Ectodermal cell (in vitro differentiated cells): ENCODE measurements at regions not wholly inside any gene's neighbourhood (a gene's known extent, or its start where the extent isn't known, plus 50 kb on each side); places are given as distances from the start of the nearest gene placed in this dataset.

Experiments used
- H3K27ac ChIP-seq: 2 replicates; pipeline ENCODE4 v1.7.0; 2013; ENCODE audit warnings: mild to moderate bottlenecking, low read depth, low read length; ENCODE audit not compliant: insufficient read depth, poor library complexity, severe bottlenecking
- H3K27me3 ChIP-seq: 2 replicates; pipeline ENCODE4 v1.7.0; 2013; ENCODE audit warnings: mild to moderate bottlenecking, low read length; ENCODE audit not compliant: insufficient read depth, control insufficient read depth, poor library complexity, severe bottlenecking
- H3K36me3 ChIP-seq: one replicate; pipeline ENCODE4 v1.7.0; 2013; ENCODE audit warnings: low read length; ENCODE audit not compliant: control insufficient read depth, insufficient read depth
- H3K4me1 ChIP-seq: one replicate; pipeline ENCODE4 v1.7.0; 2013; ENCODE audit warnings: low read length; ENCODE audit not compliant: control insufficient read depth, insufficient read depth
- H3K4me3 ChIP-seq: 2 replicates; pipeline ENCODE4 v1.7.0; 2013; ENCODE audit warnings: low read depth, low read length, control low read depth; ENCODE audit not compliant: insufficient read depth
- H3K9me3 ChIP-seq: 2 replicates; pipeline ENCODE4 v1.7.0; 2013; ENCODE audit warnings: mild to moderate bottlenecking, low read length, moderate library complexity; ENCODE audit not compliant: control insufficient read depth
- WGBS, 2 experiments: methylation state at CpG; one replicate each; pipeline ENCODE4 v1.1.7; 2013; ENCODE audit warnings: missing lambda C conversion rate in 2 of 2; 5-methylcytosine and 5-hydroxymethylcytosine counted together

DNA sequence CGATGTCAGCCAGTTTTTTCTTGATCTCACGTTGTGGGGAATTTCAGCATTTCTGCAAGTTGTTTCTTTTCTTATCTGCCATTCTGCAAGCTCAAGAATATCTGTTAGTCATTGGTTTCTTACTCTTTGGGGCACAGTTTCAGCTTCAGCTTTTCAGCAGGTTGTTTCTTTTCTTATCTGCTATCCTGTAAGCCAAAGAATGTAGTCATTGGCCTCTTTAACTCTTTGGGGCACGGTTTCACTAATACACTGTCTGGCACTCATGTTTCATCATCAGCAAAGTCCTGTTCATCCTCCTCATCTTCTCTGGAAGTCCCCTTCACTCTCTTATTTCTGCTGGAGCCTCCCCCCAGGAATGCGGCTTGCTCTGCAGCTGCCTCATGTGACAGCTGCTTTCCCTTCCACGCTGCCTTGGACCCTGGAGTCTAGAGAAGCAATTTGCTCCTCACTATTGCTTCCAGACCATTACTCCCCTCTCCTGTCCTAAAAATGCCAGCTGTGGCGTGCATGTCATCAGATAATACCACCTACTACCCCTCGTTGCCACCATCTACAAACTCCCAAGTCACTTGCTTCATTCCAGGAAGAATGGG lies 67.0 kb upstream of the CACNA1E start:
- no peaks in the 10 kb centered on the region for H3K4me1 ChIP-seq
- 92% methylated on average over 7 of the region's 7 CpGs for WGBS, 2 experiments
- H3K36me3 ChIP-seq, result no peaks in the 10 kb centered on the region
- no peak overlapping the region for H3K4me3 ChIP-seq
- H3K27ac ChIP-seq, result no peak overlapping the region
- no peaks in the 10 kb centered on the region for H3K9me3 ChIP-seq
- no peaks in the 10 kb centered on the region for H3K27me3 ChIP-seq

DNA sequence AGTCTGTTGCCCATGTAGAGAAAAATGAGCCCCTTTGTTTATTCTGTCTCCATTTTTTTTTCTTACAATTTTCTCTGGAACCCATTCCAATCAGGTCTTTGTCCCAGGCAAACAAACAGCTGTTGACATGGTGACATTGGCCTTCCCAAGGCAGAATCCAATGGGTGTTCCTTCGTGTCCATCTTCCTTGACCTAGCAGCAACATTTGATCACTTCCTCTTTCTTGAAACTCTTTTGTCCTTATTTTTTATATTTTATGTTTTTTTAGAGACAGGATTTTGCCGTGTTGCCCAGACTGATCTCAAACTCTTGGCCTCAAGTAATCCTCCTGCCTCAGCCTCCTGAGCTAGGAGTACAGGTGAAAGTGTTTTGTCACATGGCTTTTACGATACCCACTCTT lies 65.4 kb upstream of the CACNA1E start:
- H3K27me3 ChIP-seq, result no peaks in the 10 kb centered on the region
- H3K36me3 ChIP-seq, result no peaks in the 10 kb centered on the region
- no peak overlapping the region for H3K4me3 ChIP-seq
- no peaks in the 10 kb centered on the region for H3K9me3 ChIP-seq
- H3K27ac ChIP-seq, result no peak overlapping the region
- WGBS, 2 experiments, result 87 to 96% methylated on average over 3 of the region's 3 CpGs
- no peaks in the 10 kb centered on the region for H3K4me1 ChIP-seq

DNA sequence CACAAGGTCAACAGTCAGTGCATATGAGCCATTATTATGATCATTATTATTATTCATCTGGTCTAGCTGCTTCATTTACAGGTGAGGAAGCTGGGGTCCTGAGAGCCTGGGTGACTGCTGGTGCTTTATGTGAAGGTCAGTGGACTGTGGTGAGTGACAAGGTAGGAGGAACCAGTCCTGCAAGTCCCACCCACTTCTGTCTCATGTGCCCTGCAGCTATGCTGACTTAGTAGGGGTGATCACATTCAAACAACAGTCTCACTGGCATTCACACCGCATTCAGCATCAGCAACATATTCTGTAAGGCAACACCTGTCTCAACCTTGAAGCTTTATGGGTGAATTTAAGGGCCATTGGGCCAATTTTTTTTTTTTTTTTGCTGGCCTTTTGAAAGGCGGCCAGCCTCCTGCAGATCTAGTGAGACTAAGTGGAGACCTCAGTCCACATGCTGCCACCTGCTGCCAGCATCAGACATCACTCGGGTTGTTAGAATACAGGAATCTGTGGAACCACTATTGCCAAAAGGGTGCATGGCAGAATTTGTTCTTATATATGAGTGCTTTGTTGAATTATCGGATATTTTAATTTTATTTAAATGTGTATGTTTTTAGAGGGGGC lies 59.9 kb upstream of the CACNA1E start:
- 34 to 45% methylated on average over 4 of the region's 4 CpGs for WGBS, 2 experiments
- Histone ChIP-seq H3K36me3 (no peaks in the 10 kb centered on the region), H3K27me3 (peaks cover 11% of the 10 kb centered on the region), H3K4me1 (no peaks in the 10 kb centered on the region), H3K27ac (no peak overlapping the region), H3K4me3 (no peak overlapping the region), H3K9me3 (no peaks in the 10 kb centered on the region)

DNA sequence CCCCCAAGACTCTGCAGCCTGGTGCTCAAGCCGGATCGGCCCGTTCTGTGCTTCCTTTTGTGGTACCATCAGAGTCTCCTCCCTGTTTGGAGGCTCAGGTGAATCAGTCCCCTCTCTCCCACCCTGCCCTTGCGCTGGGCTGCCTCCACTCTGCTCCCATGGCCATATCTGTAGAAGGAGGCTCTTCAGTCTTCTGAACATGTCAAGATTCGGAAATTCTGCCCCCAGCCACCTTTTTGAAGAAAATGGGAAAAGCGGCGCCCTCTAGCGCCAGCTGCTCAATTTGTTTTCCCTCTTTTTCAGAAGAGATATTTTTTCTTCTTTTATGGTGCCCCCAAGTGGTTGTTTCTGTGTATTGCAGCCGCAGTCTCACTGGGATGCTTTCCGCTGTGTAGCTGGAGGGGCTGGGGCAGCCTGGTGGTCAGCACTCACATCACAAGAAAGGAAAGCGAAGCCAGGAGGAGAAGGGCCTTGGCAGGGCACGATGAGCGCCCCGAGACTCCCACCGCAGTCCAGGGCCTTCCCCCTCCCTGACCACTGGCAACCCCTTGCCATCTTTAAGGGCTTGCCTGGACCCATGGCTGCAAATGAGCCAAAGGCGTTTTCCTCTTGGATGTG lies 58.4 kb upstream of the CACNA1E start:
- Histone ChIP-seq H3K36me3 (no peaks in the 10 kb centered on the region), H3K27me3 (peaks cover 11% of the 10 kb centered on the region), H3K27ac (no peak overlapping the region), H3K9me3 (no peaks in the 10 kb centered on the region), H3K4me1 (no peaks in the 10 kb centered on the region), H3K4me3 (no peak overlapping the region)
- WGBS, 2 experiments, result 29% methylated on average over 16 of the region's 16 CpGs

DNA sequence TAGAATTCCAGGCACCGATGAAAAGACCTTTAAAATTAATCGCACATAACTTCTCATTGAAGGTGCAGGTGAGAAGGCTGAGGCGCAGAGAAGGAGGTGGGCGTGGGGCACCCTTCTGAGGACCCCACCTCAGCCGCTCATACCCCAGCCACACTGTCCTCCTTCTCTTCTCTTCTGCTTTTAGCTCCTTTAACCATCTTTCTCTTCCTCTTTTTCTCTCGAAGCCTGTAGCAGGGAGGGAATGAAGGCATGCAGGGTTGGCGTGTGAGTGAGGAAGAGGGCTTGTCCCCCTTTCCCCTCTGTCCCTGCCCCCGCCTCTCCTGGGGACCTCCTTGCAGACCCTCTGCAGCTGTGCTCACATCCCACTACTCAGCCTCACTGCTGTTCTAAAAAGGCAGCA lies 57.8 kb upstream of the CACNA1E start:
- no peaks in the 10 kb centered on the region for H3K4me1 ChIP-seq
- no peaks in the 10 kb centered on the region for H3K36me3 ChIP-seq
- peaks cover 11% of the 10 kb centered on the region for H3K27me3 ChIP-seq
- H3K27ac ChIP-seq, result no peak overlapping the region
- H3K9me3 ChIP-seq, result no peaks in the 10 kb centered on the region
- no peak overlapping the region for H3K4me3 ChIP-seq
- 90 to 92% methylated on average over 8 of the region's 8 CpGs for WGBS, 2 experiments

DNA sequence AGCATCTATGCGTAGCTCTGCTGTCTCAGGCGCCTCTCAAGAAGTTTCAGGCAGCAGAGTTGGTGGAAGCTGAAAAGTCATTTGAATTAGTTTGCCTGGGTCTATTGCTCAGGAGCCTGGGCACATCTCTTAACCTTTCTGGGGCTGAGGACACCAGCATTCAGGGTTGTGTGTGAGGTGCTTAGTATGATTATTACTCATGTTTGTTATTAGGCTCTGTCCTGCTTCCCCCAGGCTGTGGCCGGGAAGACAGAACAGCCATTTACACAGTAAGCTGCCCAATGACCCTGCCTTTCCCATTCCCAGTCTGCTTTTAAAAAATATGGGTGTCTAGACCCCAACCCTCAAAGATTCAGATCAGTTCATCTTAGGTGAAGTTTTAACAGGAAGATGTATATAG lies 53.9 kb upstream of the CACNA1E start:
- H3K4me1 ChIP-seq, result no peaks in the 10 kb centered on the region
- H3K4me3 ChIP-seq, result no peak overlapping the region
- no peaks in the 10 kb centered on the region for H3K36me3 ChIP-seq
- H3K27ac ChIP-seq, result no peak overlapping the region
- 85 to 98% methylated on average over 3 of the region's 3 CpGs for WGBS, 2 experiments
- no peaks in the 10 kb centered on the region for H3K9me3 ChIP-seq
- H3K27me3 ChIP-seq, result peaks cover 11% of the 10 kb centered on the region

DNA sequence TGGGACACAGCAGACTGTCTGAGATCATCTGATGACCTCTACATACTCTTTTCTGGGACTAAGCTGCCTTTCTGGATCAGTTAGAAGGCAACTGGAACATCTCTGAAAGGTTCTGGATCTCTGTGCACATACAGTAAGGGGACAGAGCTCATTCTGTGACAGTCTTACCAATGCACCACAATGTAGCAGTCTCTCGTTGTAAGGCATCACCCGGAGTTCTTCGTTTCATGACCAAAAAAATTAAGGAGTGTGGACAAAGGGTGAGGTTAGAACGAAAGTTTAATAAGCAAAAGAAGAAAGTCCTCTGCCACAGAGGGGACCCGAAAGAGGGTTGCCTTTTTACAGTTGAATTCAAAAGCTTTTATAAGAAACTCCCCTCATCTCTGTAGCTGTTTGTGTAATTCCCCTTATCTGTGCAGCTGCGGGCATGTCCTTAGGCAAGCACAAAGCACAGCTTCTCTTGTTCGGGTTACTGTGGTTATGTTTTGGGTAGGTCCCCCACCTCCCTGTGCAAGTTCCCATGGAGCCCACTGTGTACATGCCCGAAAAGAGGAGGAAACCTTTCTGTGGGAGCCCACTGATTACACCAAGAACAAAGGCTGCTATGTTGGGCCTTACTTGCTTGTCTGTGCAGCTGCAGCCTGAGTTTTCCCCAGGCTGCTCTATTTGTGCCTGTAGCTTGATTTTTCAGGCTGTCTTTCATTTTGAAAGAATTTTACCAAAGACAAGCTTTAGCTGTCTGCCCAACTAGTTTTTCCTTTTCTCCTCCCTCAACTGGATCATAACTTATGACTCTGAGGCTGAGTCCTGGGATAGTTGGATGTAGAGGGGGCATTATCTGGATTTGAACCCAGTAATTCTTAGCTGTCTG lies 53.1 kb upstream of the CACNA1E start:
- no peaks in the 10 kb centered on the region for H3K4me1 ChIP-seq
- H3K4me3 ChIP-seq, result no peak overlapping the region
- no peaks in the 10 kb centered on the region for H3K9me3 ChIP-seq
- H3K27me3 ChIP-seq, result peaks cover 9% of the 10 kb centered on the region
- no peak overlapping the region for H3K27ac ChIP-seq
- WGBS, 2 experiments, result 89 to 91% methylated on average over 8 of the region's 8 CpGs
- H3K36me3 ChIP-seq, result no peaks in the 10 kb centered on the region
